HG03469 (cell line): ENCODE measurements at regions not wholly inside any gene's neighbourhood (a gene's known extent, or its start where the extent isn't known, plus 50 kb on each side); places are given as distances from the start of the nearest gene placed in this dataset.
"Not testable (repeated sequence)": the region's sequence is repeated elsewhere in the genome, so short reads cannot be mapped to it uniquely, and the experiment has no call there.

ENCODE experiments used
- ATAC-seq: cut with Tn5 transposase; IDR thresholded peaks from one replicate; pipeline ENCODE4 v1.9.1; 2021; ENCODE audit warnings: mild to moderate bottlenecking, moderate library complexity, moderate number of reproducible peaks; ENCODE audit not compliant: unreplicated experiment

DNA sequence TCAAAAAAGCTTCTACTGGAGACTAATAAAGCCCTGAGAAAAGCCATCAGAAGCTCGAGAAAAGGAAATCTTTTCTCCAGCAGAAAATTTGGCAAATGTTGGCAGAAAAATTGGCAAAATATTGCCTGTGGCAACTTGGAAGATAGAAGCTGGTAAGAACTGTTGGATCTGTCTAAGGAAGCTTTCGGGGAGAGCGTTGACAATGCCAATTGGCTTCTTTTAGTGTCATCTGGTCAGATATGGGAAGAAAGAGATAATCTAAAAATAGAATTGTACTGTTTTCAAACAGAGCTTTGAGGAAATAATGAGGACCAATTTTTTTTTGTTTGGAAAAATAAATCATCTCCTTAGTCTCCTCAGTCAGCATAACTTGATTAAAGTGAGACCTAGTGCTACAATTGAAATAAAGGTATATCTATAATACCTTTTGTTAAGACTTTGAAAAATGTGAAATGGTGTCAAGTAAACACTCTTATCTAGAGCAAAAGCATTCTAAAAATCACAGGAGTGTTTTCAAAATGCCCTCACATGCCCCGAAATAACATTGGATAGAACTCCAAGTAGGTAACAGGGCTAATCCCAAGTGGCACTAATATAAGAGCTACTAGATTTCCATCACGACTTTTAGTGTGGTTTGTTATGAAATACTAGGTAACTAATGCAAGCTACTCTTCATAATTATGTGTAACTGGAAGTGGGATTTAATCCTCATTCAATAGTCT is 882.2 kb upstream of the B3GALT2 start:
- ATAC-seq: no peak

DNA sequence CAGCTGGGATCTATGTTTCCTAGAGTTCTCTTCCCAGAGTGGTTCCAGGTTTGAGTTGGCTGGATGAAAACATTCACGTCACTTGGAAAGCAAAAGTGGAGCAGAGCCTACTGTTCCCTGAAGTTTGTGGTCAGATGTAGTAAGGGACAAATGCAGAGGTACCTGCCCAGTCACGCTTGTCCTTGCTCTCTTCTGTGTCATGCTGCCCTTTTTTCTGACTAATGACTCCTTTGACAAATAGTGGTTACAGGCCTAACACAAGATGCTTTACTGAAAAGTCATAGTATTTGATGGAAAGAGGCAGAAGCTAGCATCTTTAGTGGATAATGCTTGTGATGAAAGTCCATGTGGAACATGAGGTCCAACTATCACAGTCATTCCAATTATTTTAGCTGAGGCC is 881.4 kb upstream of the B3GALT2 start:
- ATAC-seq: no peak

DNA sequence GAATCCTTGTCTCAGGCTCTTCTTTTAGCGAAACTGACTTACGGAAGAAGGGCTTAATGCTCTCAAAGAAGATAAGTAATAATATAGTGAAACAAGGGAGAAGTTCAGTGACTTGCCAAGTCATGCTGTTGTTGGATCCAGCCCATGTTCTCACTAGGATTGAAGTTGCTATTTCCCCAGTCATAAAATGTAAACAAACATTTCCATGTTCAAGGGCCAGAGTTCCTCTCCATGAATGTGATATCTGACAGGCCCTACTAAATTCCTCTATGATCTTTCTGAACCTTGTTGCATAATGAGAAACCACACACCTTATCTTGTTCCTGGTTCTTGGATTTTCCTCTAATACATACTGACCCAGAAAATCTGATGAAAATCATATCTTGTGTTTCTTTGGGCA is 876.5 kb upstream of the B3GALT2 start:
- no peak for ATAC-seq

DNA sequence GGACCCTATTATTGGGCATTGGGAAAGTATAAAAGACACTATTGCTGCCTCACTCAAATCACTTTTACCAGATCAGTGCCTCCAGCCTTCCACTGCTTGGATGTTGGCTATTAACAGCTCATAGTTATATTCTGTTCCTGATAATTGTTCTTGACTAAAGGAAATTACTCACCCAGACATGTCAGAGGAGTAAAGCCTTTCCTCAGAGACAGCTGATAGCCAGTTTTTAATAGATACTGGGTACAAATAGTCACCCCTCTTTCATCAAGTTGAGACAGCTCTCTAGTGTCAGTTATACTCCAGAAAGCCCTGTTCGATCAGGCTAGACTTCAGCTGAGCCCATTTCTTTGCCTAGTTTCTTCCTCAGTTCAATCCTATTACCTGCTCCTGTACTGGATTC is 876.1 kb upstream of the B3GALT2 start:
- ATAC-seq: no peak

DNA sequence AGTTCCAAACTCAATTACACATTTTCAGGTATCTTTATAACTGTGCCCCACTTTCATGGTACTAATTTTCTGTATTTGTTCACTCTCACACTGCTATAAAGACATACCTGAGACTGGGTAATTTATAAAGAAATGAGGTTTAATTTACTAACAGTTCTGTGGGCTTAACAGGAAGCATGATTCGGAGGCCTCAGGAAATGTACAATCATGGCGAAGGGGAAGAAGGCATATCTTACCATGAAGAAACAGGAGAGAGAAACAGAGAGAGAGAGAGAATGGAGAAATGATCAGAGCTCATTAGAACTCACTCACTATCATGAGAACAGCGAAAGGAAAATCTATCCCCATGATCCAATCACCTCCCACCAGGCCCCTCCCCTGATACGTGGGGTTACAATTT is 874.1 kb upstream of the B3GALT2 start:
- no peak for ATAC-seq

DNA sequence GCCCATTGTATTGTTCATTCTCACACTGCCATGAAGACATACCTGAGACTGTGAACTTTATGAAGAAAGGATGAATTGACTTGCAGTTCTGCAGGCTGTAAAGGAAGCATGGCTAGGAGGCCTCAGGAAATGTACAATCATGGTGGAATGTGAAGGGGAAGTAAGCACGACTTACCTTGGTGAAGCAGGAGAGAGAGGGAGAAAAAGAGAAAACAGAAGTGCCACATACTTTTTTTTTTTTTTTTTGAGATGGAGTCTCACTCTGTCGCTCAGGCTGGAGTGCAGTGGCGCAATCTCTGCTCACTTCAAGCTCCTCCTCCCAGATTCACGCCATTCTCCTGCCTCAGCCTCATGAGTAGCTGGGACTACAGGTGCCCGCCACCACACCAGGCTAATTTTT is 871.9 kb upstream of the B3GALT2 start:
- not testable (repeated sequence) for ATAC-seq

DNA sequence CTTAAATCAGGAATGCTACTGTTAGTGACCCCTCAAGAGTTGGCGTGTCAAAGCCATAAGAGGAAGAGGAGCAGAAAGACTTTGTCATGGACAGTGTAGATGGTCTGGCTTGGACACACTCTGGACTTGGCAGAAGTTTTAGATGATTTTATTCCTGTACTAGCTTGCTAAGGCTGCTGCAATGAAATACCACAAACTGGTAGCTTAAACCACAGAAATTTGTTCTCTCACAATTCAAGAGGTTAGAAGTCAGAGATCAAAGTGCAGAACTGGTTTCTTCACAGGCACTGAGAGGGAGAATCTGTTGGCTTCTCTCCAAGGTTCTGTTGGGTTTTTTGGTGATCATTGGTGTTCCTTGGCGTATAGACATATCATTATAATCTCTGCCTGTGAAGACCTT is 869.8 kb upstream of the B3GALT2 start:
- no peak for ATAC-seq

DNA sequence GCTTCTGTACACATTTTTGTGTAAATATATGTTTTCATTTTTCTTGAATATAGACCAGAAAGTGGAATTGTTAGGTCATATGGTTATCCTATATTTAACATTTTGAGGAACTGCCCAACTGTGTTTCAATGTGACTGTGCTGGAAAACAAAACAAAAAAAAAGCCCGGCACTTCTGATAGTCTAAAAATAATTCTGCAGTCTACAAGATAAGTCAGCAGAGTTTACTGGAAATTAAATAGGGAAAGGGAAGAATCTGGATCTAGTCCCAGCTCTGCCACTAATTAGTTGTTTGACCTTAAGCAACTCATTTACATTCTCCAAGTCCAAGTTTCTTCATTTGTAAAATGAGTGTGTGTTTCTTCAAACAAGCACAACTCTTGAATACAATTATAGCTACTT is 869.1 kb upstream of the B3GALT2 start:
- ATAC-seq: no peak

DNA sequence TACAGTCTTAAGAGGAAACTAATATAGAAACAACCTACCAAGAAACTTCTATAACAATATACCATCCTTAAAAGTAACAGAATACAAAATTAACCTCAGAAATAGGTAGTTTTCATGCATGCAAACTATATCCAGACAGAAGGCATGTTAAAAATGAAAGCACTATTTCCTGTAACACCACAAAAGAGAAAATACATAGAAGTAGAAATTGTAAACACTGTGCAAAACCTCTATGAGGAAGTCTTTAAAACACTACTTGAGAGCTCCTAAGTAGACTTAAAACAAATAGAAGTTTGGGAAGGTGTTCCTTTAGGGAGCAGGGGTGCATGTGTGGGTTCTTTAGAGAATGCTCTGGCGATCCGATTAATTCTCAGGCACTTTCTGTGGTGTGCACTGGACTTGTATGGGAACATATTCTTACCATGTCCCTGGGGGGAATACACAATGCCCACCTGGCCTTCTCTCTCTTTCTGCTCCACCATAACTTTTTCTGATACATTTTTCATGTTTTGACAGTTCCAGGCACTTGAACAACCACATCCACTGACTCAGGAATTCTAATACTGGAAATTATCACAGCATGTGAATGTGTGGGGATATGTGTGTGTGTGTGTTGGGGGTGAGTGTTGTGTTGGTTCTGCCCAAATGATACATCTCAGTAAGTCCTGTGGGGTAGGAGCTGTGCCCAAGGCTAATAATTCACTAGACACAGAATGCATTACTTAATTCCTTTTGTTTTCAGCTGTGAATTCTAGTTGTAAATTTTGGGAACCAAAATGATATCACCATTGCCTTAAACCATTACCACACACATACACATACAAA is 866.3 kb upstream of the B3GALT2 start:
- peak; percentile 55 for ATAC-seq

DNA sequence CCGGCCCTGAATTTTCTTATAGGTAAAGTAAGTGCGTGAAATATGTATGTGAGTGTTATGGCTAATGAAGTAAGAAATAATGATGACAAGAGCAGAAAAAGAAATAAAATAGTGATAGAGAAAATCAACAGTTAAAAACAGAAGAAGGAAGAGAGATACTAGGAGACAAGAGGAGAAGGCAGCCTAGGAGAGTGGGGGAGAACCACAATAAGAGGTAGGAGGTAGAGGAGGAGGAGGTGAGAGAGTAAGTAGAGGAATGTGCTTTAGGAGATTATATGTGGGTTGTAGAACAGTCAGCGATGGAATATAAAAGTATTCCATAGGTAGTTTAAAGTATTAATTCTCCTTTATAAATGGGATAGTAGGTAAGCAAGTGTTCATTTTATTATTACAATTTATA is 861.5 kb upstream of the B3GALT2 start:
- no peak for ATAC-seq

DNA sequence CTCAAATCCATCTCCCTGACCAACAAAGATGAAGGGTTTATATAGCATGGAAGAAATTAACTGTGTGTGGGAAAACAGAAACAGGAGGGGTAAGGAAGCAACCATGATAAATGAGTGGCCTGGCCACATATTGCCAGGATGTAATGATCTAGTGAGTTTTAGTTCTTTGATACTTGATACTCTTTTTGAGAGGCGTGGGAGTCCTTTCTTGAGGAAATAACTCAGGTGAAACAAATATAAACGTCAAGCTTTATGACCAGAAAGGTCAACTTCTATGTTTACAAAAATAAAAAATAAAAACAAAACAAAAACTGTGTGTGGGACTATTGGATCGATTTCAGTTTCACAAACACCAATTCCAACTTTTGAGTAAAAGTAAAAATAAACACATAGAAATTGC is 860.8 kb upstream of the B3GALT2 start:
- ATAC-seq: no peak

DNA sequence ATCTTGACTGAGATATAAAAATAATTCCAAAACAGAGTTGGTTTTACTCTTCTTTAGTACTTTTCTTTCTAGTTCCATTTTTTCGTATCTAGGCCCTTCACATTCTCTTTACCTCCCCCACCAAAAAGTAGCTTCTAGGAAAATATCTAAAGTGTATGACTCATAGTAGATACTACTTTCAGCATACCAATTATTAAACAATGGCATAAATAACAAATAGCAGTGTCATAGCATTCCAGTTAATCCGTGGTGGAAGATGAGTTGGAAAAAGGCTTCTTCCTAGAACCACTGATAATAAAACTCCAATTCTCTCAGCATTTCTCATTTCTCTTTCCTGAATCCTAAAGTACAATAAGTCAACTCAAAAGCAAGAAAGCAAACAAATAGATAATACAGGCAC is 859.0 kb upstream of the B3GALT2 start:
- no peak for ATAC-seq

DNA sequence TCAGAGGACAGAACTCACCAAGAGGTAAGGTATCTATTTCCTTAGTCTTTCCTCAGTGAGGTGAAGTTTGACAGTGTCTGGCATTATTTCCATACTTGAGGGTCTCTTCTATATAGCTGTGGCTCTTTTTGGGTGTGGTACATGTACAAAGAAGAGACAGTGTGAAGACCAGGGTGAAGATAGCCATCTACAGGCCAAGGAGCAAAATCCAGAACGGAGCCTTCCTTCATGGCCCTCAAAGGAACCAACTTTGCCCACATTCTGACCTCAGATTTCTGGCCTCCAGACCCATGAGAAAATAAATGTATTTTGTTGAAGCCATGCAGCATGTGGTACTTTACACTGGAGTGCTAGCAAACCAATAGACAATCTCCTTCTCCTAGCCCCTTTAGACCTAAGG is 858.5 kb upstream of the B3GALT2 start:
- ATAC-seq: no peak

DNA sequence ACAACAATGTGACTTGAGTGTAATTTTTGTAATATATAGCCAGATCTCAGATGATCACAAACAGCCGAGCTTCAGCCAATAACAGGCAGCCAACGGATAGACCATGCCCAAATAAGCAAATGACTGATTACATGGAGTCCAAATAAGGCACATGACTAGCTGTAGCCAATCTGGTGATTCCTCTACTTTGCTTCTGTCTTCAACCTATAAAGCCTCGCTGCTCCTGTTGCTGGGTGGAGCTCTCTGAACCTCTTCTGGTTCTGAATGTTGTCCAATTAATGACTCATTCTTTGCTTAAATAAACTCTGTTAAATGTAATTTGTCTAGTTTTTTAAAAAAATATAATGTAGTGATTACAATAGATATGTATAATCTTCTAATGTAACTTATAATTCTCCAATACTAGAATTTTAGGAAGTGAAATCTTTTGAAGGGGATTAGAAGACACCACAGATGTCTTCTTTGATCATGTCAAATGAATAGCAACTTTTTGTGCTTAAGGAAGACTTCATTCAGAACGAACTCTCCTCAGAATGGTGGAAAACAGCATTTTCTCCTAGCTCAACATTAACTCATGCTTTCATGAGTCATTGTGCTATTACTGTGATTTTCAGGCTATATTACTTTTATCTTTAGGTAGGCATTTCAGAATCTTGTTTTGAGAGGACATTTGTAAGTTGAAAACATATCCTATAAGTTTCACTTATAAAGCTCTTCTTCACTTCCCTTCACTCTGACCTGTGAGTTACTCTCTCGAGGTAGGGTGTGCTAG is 857.8 kb upstream of the B3GALT2 start:
- no peak for ATAC-seq

DNA sequence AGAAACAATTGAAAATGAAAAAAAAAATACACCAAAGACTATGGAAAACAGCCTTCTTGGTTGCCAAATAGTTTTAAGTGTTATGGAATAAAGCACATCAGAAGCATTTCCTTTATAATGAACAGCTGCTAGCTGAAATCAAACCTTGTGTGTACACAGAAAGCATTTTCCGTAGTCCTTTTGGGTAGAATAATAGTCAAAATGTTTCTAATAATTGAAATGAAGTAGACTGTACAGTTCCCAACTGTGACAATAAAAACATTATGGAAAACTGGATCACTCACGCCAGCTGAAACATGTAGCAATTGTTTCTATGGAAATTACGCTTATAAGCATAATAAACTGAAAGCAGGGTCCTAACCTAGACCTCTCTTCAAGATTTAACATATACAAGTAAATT is 856.3 kb upstream of the B3GALT2 start:
- ATAC-seq: no peak

DNA sequence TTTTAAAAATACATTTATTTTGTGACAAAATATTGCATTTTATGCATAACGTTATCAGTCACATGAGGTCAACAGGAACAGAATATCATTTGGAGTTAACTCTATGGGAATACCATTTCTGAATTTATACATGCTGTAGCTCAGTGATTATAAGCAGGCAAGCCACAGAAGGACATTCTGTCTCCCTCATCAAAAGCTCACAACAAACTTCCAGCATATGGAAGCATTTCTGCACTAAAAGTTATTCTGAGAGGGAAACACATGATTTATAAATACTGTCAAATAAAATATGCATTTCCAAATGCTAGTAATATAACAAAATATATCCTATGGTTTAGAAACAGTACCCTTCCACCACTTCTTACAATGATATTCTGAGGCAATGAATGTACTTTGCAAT is 854.1 kb upstream of the B3GALT2 start:
- ATAC-seq: no peak

DNA sequence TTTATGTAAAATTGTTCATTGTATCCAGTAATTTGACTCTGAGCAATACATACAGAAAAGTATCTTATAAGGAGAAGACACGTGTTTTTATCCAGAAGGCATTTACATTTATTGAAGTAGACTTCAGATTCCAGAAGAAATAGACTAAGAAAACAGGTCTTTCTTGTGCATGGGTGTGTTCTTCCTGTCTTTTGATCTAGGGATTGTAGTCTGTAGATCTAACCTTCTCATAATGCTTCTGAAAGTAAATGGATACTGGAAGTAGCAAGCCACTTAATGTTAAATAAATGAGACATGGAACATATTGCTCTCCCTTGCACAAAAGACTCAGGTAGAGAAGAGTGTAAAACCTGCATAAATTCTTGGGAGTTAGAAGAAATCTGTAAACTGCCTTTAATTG is 853.2 kb upstream of the B3GALT2 start:
- ATAC-seq: no peak

DNA sequence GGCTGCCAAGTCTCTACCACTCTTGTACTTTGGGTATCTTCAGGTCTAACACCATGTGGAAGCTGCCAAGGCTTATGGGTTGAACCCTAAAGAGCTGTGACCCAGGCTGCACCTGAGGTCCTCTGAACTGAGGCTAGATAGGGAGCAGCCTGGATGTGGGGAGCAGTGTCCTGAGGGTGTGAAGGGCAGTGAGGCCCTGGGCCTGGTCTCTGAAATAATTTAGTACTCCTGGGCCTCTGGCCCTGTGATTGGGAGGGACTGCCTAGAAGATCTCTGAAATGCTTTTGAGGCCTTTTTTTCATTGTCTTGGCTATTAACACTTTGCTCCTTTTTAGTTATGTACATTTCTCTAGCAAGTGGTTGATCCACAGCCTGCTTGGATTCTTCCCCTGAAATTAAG is 847.2 kb upstream of the B3GALT2 start:
- ATAC-seq: no peak

DNA sequence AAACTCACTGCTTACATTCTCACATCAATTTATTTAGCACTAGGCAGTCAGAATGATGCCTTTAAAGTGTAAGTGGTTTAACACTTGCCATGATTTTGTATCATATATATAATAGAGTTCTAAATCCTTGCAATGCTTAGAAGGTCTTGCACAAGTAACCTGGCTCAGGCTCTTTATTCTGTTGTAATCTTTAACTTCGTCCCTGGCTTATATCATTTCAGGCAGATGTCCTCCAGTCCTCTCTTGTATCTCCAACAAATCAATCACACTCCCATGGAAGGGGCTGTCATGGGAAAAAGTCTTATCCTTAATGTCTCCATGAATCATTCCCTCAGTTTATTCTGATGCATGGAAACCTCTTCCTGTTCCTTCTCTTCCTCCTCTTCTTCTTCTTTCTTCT is 841.6 kb upstream of the B3GALT2 start:
- ATAC-seq: no peak

DNA sequence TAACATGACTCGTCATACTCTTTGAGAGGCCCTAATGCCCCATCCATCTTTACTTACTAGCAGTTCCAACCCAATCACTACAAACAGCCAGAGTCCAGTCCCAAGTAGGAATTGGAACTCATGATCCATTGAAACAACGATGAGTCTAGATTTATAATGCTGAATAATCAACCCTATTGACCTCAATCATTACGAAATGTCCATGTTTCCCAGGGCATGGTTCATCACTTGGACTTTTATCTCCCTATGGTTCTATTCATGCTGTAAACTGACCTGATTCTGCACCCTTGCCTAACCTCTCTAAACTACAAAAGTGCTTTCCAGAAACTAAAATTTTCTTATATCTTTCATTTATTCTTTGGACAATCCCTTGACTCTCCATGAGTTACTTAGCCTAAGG is 840.0 kb upstream of the B3GALT2 start:
- ATAC-seq: no peak

DNA sequence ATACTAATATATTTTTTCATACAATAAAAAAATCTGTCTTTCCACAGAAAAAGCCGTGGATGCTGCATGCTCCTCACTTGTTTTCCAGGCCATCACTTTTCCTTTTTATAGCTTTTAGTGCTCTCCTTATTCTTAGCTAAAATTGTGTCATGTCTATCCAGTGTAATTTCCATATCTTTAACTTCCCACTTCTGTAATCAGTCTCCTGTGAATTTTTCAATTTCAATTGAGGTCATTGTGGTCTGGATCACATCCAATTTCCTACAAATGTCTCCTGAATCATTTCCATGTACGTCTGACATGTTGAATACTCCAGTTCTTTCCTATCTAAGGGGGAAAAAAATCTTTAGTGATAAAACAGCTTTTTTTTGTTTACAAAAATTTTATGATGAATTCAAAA is 838.2 kb upstream of the B3GALT2 start:
- no peak for ATAC-seq

DNA sequence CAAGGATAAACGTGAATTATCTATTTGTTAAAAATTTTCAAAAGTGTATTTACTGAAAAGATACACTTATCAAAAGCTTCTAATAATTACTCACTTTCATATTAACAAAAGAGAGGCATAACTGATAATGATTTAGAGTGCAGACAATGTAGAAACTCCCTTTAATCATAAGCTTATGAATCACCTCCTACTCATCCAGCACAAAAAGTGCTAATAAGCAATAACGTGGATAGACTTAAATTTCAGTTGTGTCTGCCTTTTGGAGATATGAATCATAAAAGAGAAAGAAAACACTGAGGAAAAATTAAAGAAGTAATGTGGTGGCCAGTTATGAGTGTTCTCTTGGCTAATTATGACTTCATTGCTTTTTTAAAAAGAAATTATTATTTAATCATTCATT is 827.6 kb upstream of the B3GALT2 start:
- ATAC-seq: no peak
